ENCODE measurements at regions not wholly inside any gene's neighbourhood (a gene's known extent, or its start where the extent isn't known, plus 50 kb on each side); places are given as distances from the start of the nearest gene placed in this dataset.
"Not testable (repeated sequence)": the region's sequence is repeated elsewhere in the genome, so short reads cannot be mapped to it uniquely, and the experiment has no call there.

DNA sequence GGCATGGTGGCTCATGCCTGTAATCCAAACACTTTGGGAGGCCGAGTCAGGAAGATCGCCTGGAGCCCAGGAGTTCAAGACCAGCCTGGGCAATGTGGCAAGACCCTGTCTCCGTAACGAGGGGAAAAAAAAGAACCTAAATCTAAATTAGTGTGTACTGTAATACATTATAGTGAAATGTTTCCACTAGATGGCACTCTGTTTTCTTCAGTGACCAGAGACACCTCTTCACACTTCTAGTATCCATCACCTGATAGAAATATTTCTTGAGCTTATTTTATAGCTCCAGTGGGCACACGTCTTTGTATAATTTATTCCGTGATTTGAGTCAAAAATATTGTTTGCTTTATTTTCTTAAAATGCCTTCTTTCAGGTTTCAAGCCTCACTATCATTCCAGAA, 600.9 kb upstream of the DIPK2B start:
- no peak for DNase-seq

DNA sequence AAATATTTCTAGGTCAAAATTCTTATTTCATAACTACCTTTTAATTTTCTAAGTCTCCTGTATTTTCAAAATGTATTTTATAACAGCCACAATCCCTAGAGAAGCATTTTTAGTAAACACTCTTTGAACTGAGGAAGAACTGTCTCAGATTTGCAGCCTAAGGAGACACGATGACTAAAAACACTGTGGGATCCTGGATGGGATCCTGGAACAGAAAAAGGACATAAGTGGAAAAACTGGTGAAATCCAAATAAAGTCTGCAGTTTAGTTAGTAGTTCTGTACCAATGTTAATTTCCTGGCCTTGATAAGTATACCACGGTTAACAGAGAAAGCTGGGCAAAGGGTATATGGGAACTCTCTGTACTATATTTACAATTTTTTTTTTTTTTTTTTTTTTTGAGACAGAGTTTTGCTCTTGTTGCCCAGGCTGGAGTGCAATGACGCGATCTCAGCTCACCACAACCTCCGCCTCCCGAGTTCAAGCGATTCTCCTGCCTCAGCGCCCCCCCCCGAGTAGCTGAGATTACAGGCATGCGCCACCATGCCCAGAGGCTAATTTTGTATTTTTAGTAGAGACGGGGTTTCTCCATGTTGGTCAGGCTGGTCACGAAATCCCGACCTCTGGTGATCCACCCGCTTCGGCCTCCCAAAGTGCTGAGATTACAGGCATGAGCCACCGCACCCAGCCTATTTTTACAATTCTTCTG, 600.2 kb upstream of the DIPK2B start:
- not testable (repeated sequence) for DNase-seq

DNA sequence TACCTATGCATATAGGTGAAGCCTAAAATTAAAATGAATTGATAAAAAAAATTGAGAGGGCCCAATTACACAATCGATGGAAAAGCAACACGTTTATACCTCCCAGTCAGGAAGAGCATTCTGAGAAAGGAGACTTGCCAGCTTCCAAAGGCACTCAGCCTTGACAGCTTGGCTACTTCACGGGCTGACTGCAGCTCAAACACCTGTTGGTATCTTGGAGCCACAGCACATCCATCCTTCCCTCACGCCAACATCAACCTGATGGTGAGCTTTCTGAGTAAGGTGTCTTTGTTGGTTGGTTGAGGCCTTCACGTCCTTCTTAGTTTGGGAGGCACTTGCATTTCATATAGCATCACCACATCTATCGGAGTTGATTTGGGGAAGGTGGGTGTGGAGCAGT, 598.9 kb upstream of the DIPK2B start:
- no peak for DNase-seq

DNA sequence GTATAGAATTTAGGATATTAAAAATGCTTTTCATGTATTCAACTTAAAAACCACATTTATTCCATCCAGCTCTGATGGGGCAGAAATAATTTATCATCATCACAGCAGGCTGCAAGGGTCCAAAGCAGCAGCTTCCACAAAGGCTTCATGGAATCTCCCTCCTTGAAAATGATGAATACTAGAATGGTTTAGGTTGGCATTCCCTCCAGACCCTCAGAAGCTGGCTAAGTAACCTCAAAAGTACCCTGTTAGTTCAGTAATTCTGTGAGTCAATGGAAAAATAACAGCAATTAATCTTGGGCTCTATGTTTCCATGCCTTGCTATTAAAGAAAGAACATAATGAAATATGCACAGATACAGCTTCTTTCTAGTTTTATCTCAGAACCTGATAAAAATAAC, 594.9 kb upstream of the DIPK2B start:
- DNase-seq: no peak

DNA sequence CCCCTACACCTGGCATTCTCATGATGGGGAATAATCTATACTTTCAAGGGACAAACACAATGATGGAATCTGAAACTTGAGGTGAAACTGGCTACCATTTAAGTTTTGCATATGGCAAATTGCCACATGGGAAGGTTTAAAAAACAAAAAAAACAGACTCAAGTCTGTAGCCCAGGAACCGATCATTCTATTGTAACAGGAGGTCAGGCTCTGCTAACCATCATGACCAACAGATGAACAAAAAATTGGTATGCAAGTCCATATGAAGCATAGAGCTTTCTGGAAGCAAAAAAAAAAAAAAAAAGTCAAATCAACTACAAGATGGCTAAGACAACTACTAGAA, 594.3 kb upstream of the DIPK2B start:
- no peak for DNase-seq

DNA sequence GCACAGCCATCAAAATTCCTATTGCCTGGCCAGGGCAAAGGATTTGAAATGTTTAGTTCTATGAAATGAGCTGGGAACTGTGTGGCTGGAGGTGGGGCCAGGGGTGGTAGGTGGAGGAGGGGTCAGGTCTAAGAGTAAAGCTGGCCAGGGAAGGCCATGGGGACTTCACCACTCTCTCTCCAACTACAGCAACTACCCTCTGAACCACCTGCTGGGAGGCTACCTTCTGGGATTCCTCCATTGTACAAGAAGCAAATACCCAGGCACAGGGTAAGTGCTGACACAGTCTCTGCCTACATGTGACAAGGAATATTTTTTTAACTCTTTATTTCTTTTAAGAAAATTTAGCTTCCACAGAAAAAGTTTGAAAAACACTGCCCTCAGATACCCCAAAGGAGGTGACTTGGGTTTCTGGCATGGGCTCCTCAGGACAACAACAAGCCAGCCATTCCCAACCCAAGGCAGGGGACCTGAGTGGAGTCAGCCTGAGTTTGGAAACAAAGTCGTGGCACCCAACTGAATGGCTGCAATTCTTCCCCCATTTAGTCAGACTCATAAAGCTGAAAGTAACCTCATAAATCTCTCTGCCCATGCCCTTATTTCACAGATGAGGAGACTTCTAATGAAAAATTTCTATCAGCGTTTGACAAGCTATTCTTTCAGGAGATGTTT, 593.8 kb upstream of the DIPK2B start:
- DNase-seq: no peak

DNA sequence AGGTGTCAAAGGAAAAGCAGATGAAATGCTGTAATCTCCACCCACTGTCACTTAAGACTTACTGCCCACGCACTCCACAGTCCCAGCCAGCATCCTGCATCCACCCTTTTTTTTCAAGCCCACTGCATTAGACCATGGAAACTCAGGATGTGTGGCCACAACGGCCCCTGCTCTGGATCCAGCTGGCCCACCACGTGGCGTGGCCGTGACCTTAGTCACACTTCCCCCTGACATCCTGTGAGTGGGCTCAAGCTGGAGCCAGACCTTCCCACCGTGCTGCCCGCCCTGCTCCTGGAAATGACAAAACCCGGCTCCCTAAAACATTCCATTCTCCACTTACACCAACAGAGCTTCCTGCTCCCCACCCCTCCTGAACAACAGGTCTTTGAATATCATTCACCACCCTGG, 588.3 kb upstream of the DIPK2B start:
- no peak for DNase-seq

DNA sequence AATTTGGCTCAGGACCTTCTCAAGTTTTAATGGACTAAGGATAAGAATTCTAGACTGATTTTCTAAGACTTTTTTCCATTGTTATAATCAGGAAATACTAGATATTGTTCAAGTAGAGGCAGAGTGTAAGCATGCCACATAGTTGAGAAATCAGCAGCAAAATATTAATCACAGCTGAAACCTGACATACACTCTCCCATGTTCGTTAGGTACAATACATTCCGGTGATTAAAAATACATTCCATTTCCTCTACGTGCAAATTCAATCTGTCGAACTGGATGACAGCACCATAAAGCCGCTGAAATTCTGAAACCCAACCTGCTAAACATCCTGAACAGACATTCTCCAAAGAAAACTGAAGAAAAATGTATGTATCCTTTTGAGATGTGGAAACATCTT, 587.6 kb upstream of the DIPK2B start:
- DNase-seq: no peak

DNA sequence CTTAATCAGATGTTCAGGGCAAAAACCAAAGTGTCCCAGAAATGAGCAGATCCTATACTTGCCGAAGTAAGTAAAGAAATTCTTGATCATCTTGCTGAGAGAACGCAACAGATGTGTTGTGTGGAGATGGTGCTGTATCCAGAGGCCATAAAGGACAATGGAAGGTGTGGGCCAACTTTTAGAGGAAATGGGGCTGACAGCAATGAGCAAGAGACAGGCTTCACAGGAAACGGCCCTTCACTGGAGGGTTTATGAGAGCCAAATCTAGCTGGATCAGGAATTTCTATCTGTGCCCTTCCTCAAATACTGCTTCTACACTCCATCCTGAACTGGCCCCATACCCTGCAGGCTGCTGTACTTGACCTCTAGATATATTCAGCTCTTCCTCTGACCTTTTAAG, 583.9 kb upstream of the DIPK2B start:
- no peak for DNase-seq

DNA sequence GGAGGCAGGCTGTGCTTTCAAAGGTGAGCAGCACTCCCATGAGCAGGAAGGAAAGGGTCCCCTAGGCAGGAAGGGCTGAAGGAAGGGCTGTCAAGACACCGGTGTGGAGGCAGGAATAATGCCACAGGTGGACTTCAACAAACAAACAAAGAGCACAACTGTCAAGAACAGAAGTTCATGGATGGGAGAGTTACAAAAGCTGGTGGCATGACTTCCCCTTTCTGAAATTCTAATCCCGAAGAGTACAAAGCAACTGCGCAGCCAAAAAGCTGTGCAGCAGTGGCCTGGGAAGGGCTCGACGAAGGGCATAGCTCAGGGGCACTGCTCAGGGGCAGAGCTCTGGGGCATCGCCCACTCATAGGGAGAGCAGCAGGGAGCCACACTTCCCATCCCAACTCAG, 582.3 kb upstream of the DIPK2B start:
- no peak for DNase-seq

DNA sequence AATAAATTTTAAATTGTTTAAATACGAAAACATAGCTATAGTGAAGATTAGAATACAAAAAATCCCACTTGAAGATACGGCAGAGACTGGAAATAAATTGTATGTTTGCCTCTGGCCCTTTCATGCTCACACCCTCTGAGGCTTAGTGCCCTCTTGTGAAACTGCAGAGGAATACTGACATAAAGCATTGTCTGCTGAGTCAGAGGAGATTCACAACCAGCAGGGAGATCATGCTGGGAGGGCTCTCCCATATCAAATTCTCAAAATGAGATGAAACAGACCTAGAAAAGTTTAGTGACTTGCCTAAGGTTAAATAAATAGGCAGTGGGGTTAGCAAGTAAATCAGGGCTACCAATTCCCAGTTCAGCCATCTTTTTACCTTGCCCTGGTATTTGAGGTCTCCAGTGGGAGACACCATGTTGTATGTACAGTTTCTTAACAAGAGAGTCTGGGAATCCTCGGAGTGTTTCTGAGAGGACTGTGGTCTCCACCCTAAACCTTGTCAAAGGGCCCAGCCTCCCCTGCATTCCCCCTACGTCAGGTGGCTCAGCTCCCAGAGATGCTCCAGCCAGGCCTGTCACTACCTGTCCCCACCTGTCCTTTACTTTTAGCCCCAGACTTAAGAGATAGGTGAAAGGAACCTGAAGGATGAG, 581.4 kb upstream of the DIPK2B start:
- no peak for DNase-seq

DNA sequence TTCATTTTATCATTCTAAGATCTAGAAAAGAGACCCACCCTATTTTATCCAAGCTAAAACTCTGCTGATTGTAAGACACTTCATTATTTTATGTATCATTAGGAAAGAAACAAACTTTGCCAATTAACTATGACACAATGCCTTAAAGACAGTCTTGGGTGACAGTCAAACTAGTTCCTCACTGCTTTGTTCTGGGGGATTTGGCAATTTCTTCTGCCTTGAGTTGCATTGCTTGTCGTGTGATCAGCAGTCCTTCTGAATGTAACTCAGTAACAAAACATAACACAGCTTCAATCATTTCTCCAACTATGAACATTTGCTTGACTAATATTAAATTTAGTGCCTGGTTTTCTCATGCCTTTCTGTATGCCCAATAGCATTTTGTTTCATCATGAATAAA, 577.9 kb upstream of the DIPK2B start:
- DNase-seq: no peak

DNA sequence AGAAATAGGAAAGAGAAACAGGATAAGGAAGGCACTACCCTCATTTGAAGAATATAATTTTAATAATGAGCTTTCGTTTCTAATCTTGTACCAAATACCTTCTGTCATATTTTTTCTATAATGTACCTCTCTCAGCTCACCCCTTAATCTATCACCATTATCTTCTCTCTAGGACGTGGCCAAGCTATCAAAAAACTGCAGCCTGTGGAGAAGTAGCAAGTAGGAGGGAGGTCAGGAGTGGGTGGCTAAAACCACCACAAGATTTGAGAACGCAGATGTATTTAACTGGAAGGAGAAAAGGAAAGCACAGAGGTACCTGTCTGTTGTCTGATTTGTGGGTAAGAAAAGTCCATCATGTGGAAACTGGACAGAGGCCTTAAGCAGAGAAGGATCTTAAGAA, 576.7 kb upstream of the DIPK2B start:
- DNase-seq: no peak

DNA sequence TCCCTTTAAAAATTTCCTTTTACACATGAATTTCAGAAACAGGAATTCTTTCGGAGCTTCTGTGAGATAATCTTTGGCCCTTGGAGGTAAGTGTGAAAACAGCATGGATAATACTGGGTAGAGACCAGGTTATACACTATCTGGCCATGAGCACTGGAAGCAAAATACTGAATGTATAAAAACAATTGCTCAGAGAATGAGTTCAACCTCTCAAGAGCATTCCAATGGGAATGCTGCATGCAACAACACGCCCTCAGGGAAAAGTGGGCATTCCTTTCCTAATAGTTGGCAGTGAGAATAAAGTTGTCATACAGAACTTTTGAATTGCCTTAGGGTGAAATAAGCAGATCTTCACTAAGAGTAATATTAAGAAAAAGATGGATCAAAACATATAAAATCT, 574.8 kb upstream of the DIPK2B start:
- DNase-seq: no peak

DNA sequence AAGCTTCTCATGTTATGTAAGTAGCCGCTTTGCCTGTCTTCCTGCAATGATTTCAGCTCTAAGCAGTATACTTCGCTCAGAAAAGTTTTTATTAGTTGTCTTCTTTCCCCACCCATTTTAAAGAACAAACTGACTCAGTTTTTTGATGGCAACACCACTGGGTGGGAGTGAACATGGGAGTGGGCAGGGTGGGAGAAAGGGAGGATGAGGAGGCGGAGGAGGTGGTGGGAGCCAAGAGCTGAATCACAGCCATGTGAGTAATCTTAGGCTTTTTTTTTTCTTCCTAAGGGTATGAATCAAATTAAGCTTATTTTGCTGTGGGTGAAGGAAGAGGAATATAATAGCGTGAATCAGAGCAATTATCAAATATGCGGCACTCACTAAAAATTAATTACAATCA, 574.3 kb upstream of the DIPK2B start:
- no peak for DNase-seq

DNA sequence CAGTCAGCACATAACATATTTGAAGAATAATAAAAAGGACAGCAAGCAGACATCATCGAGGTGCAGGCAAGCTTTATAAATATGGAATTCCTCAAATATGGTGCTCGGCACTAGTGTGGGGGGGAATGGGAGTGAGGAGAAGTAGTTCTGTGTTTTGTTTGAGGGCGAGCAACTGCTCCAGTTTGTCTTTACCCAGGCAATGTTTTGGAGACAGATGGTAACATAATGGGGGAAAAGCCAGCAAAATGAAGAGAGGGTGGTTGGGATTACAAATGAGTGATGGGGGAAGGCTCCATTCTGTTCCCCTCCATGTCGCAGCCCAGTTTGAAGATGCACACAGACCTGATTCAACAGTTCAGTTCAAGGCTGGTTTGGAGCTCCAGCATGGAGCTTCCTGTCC, 572.9 kb upstream of the DIPK2B start:
- DNase-seq: no peak

DNA sequence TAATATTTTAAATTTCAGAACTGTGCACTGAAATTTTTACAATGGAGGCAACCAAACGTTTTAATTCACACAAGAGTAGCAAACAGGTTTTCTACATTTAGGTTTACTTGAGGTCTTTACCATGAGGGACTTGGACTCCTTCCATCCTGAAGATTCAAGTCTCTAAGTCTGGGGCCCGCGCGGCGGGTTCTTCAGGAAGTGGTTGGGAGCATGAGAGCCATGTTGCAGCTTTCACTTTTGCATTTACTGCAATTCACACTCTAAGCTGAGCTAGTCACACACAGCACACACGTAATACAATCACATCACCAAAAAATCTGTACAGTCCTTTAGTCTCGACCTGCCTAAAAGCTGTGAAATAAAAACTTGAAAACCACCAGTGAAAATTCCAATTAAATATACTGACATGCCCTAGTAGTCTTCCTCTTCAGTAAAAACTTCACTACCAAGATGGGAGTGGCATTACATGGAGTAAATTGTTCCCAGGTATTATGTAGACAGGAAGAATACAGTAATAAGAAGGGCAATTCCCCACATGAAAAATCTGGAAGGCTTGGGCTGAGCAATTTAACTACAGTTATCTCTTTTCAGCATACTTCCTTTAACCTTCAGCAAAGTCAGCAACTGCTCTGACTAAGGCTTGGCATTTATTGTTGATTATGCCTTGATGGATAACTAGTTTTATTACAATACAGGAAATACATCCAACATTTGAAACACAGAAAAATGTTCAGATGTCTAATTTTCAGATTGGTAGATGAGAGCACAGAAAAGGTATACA, 571.1 kb upstream of the DIPK2B start:
- no peak for DNase-seq

DNA sequence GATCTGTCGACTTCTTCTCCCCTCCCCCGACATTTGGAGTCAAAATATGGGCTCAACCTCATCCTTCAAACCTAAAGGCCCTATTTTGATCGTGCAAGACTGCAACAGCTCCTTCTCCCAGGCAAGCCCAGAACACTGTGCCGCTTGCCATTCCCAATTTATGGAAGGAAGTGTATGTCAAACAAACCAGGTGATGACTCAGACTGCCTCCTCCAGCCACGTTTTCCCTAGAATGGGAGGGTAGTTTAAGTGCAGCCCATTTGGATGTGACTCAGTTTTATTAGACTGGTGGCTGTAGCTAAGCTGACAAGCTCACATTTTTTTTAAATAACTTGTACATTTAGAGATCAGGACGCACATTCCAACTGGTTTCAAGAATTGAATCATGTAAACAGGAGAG, 570.4 kb upstream of the DIPK2B start:
- DNase-seq: no peak

DNA sequence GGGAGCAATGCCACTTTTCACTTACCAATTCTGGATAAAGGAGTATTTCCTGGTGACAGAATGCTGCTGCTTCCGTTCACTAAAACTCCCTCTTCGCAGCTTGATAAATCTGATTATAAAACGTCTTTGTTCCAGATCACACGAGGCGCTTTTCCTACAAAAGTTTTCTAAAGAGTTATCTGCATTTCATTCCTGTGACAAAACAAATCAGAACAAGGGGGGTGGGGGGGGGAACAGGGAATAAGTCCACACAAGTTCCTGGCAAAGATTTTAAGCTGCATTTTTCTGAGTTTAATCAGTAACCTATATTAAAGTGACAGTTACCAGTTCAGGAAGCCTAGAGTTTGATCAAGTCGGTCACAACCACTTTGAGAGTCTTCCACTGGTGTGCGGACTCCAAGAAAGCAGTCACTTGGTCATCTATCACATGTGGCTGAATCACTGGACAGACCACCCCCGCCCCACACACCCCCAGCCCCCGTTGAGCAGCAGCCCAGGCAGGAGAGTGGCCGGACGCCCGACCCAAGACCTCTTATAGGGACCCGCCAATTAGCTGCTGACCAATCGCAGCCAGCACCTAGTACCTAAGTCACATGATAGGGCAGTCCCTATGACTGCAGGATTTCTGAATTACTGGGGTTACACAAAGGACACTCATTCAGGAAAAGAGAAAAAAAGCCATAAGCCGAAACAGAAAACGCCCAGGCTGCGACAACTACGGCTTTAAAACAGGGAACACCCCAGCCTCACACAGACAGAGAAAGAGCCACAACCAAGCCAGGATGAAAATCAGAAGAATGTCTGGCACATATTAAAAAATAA, 569.3 kb upstream of the DIPK2B start:
- DNase-seq: no peak

DNA sequence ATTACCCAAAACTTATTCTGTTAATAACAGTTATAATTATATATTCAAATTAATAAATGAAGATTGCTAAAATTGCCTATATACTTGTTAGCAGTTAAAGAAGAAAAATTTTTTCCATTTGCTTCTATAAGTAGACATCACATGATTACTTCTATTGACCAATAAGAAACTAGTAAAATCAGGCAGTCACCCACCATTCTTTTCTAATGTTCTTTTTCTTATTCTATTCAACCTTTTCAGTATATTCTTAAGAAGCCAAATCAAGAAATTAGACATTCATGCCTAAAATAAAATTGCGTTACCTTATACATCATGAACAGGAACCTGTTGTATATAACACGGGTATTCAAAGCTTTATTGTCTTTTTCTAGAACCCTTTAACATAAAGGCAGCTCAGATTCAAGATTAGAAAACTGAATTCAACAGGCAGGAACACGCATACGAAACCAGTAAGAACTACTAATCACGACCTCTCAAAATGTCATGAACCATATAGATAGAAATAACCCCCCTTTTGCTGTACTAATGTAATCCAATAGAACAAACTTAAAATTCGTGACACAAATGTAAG, 568.1 kb upstream of the DIPK2B start:
- DNase-seq: no peak

DNA sequence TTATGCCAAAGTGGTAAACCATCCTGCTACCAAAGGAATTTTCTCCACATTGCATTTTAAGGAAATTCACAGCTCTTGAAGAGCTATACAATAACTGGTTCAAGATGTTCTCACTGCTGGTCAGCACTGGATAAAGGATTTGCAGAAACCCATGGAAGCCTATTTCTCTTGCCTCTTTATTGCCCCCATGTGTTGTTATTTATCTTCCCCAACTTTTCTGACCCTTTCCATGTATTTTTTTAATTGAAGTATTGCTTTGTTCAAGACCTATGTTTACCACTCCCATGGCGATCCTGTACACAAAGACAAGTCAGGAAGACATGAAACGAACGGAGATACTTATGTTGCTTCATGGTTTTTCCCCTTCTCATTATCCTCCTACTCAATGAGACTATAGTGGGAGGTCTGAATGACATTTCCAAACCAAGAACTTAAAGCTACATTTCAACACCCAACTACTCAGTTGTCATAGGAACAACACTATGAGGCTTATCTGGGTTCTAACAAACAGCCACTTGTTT, 566.4 kb upstream of the DIPK2B start:
- no peak for DNase-seq

DNA sequence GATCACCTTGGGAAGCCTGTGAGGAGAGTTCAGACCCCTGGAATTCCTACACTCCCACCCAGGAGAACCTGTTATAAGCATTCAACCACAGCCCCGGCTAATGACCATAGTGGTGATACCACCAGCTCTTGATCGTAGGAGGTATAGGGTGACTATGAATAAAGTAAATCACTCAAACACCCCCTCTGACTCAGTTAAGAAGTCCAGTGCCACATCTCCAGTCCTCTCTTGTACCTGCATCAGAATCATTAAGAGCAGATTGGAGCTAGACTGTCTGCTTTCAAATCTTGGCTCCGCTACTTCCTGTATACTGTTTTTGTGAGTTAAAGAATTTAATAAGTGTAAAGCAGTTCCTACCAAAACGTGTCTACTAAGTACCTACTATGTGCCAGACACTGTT, 565.1 kb upstream of the DIPK2B start:
- DNase-seq: no peak
